ENCODE measurements at regions not wholly inside any gene's neighbourhood (a gene's known extent, or its start where the extent isn't known, plus 50 kb on each side); places are given as distances from the start of the nearest gene placed in this dataset.
A peak's percentile ranks its signal among the peaks of the same experiment; 100 is the strongest.
"Not testable (repeated sequence)": the region's sequence is repeated elsewhere in the genome, so short reads cannot be mapped to it uniquely, and the experiment has no call there.

GRCh38 chr2:224098481-224099230 lies 59.6 kb upstream of the SERPINE2 start:
- FAIRE-seq = no peak
- H3K4me1 ChIP-seq (ENCODE audit: control insufficient read depth in 2 of 3, insufficient read depth in 2 of 3, low read depth in 1 of 3, low read length in 3 of 3) = no peaks in the 10 kb centered on the region
- peak overlapping the region in 1 of 3 donors; percentile 10 for H3K4me3 ChIP-seq (ENCODE audit: low read length in 3 of 3)
- no peak overlapping the region for H3K27ac ChIP-seq (ENCODE audit: low read depth in 2 of 2, low read length in 2 of 2)
- DNase-seq = no peak
- no peak for TF ChIP-seq CTCF (IDR thresholded peaks at IDR 0.05; ENCODE audit: borderline replicate concordance, extremely low read depth, insufficient read depth)
- H3K9ac ChIP-seq (ENCODE audit: low read length in 3 of 3) = no peak overlapping the region
- intact Hi-C loops (cut with DNase I) = no loop called here
- no peaks in the 10 kb centered on the region for H3K9me3 ChIP-seq (ENCODE audit: control insufficient read depth in 2 of 3, insufficient read depth in 1 of 3, low read length in 3 of 3)
- H3K36me3 ChIP-seq (ENCODE audit: control insufficient read depth in 2 of 3, insufficient read depth in 3 of 3, low read length in 3 of 3) = no peaks in the 10 kb centered on the region
- H3K27me3 ChIP-seq (ENCODE audit: control insufficient read depth, insufficient read depth, low read length) = no peaks in the 10 kb centered on the region

- Histone ChIP-seq H3K4me3 (ENCODE audit: low read length in 3 of 3) (no peak overlapping the region), H3K9ac (ENCODE audit: low read length in 3 of 3) (no peak overlapping the region), H3K4me1 (ENCODE audit: control insufficient read depth in 2 of 3, insufficient read depth in 2 of 3, low read depth in 1 of 3, low read length in 3 of 3) (no peaks in the 10 kb centered on the region), H3K27me3 (ENCODE audit: control insufficient read depth, insufficient read depth, low read length) (no peaks in the 10 kb centered on the region), H3K27ac (ENCODE audit: low read depth in 2 of 2, low read length in 2 of 2) (no peak overlapping the region), H3K9me3 (ENCODE audit: control insufficient read depth in 2 of 3, insufficient read depth in 1 of 3, low read length in 3 of 3) (no peaks in the 10 kb centered on the region), H3K36me3 (ENCODE audit: control insufficient read depth in 2 of 3, insufficient read depth in 3 of 3, low read length in 3 of 3) (no peaks in the 10 kb centered on the region)
- no peak for DNase-seq
- FAIRE-seq = no peak
- no peak for TF ChIP-seq CTCF (IDR thresholded peaks at IDR 0.05; ENCODE audit: borderline replicate concordance, extremely low read depth, insufficient read depth)
- intact Hi-C loops (cut with DNase I) = no loop called here
These were observed 55.3 kb upstream of the SERPINE2 start for GRCh38 chr2:224094413-224094812.

- FAIRE-seq; intact Hi-C loops (cut with DNase I): not testable (repeated sequence)
These were observed 52.6 kb upstream of the SERPINE2 start for GRCh38 chr2:224091671-224092070.

GRCh38 chr2:224089606-224090005 lies 50.5 kb upstream of the SERPINE2 start:
- H3K36me3 ChIP-seq (ENCODE audit: control insufficient read depth in 2 of 3, insufficient read depth in 3 of 3, low read length in 3 of 3); H3K4me3 ChIP-seq (ENCODE audit: low read length in 3 of 3); H3K27me3 ChIP-seq (ENCODE audit: control insufficient read depth, insufficient read depth, low read length); intact Hi-C loops (cut with DNase I); DNase-seq; H3K9me3 ChIP-seq (ENCODE audit: control insufficient read depth in 2 of 3, insufficient read depth in 1 of 3, low read length in 3 of 3); FAIRE-seq; H3K9ac ChIP-seq (ENCODE audit: low read length in 3 of 3); H3K4me1 ChIP-seq (ENCODE audit: control insufficient read depth in 2 of 3, insufficient read depth in 2 of 3, low read depth in 1 of 3, low read length in 3 of 3); H3K27ac ChIP-seq (ENCODE audit: low read depth in 2 of 2, low read length in 2 of 2): not testable (repeated sequence)

More at GRCh38 chr2:224091671-224092070, 52.6 kb upstream of the SERPINE2 start:
- H3K36me3 ChIP-seq (ENCODE audit: control insufficient read depth in 2 of 3, insufficient read depth in 3 of 3, low read length in 3 of 3); H3K4me3 ChIP-seq (ENCODE audit: low read length in 3 of 3); H3K27me3 ChIP-seq (ENCODE audit: control insufficient read depth, insufficient read depth, low read length); H3K9me3 ChIP-seq (ENCODE audit: control insufficient read depth in 2 of 3, insufficient read depth in 1 of 3, low read length in 3 of 3); H3K27ac ChIP-seq (ENCODE audit: low read depth in 2 of 2, low read length in 2 of 2); H3K9ac ChIP-seq (ENCODE audit: low read length in 3 of 3); H3K4me1 ChIP-seq (ENCODE audit: control insufficient read depth in 2 of 3, insufficient read depth in 2 of 3, low read depth in 1 of 3, low read length in 3 of 3): not testable (repeated sequence)
- DNase-seq = peak in 1 of 5 donors; percentile 13

All from kidney (tissue), 13 donors.